Sigmoid colon (tissue), 6 donors: ENCODE measurements at regions not wholly inside any gene's neighbourhood (a gene's known extent, or its start where the extent isn't known, plus 50 kb on each side); places are given as distances from the start of the nearest gene placed in this dataset.

Experiments
- DNase-seq: peaks from one replicate; pipeline ENCODE4 v3.0.0-alpha.2; 2019
- H3K27ac ChIP-seq, 4 donors: fragments of 200-600 bp; sonication (generic); one replicate each; pipeline ENCODE4 v1.5.1; 2016 to 2019; ENCODE audit warnings: mild to moderate bottlenecking in 1 of 4
- H3K27me3 ChIP-seq, 3 donors: fragments of 200-600 bp; sonication (generic); one replicate each; pipeline ENCODE4 v1.5.1; 2019; ENCODE audit warnings: mild to moderate bottlenecking in 1 of 3
- H3K36me3 ChIP-seq, 4 donors: fragments of 200-600 bp; sonication (generic); one replicate each; pipeline ENCODE4 v1.5.1; 2016 to 2019
- H3K4me1 ChIP-seq, 4 donors: fragments of 200-600 bp; sonication (generic); one replicate each; pipeline ENCODE4 v1.5.1; 2017 to 2019
- H3K4me3 ChIP-seq, 4 donors: fragments of 200-600 bp; sonication (generic); one replicate each; pipeline ENCODE4 v1.5.1; 2017 to 2019; ENCODE audit warnings: mild to moderate bottlenecking in 2 of 4, moderate library complexity in 1 of 4
- H3K9me3 ChIP-seq, 4 donors: fragments of 200-600 bp in 3 of 4; sonication (generic) in 3 of 4; one replicate each; pipeline versions ENCODE4 v1.5.1 to v1.6.1; 2013 to 2019
- EP300 ChIP-seq, 4 donors: sonication (generic); formaldehyde crosslinking; IDR thresholded peaks; one replicate each; pipeline ENCODE4 v1.6.1; 2017; ENCODE audit warnings: antibody characterized with exemption in 4 of 4
- POLR2A ChIP-seq, 2 donors: fragments of 450-650 bp; IDR thresholded peaks; one replicate each; pipeline ENCODE4 v1.6.1; 2016; ENCODE audit warnings: antibody characterized with exemption in 2 of 2, mild to moderate bottlenecking in 2 of 2, moderate library complexity in 2 of 2
- POLR2AphosphoS5 ChIP-seq, 4 donors: sonication (generic); formaldehyde crosslinking; IDR thresholded peaks; one replicate each; pipeline ENCODE4 v1.6.1; 2017; ENCODE audit warnings: antibody characterized with exemption in 4 of 4
- WGBS, 2 donors: extraction: QIAGEN DNeasy Blood & Tissue Kit; methylation state at CpG; one replicate each; pipeline ENCODE4 v1.1.7; 2013; 5-methylcytosine and 5-hydroxymethylcytosine counted together
- intact Hi-C: fragments of 100-400 bp; cut with DNase I; formaldehyde crosslinking; loops from one replicate; pipeline ENCODE4 v1.15.1; 2023
- TF ChIP-seq, protein P1 (sequence below), 4 experiments: fragments of 450-650 bp in 3 of 4; fragments of 200-600 bp in 1 of 4; IDR thresholded peaks; one replicate each; pipeline ENCODE4 v1.5.1; 2016 to 2019; ENCODE audit warnings: antibody characterized with exemption in 4 of 4, mild to moderate bottlenecking in 3 of 4, moderate library complexity in 2 of 4
- donor health status: healthy with polysubstance abuse.
- donor health status: healthy.

DNA sequence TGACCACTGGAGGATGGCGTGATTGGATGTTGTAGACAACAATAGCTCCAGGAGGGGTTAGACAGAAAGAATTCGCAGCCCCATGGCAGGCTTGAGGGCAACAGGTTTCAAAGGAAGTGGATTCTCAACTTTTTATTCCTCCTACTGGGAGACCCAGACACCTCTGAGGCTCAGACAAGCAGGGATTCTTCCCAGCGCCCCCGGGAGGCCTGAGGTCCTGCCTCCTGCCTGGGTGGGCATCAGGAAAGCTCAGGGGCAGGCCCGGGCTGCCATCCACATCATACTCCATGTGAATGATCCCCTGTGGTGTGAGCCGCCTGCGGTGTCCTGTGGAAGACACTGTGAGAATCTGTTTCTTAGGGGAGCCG is 203.5 kb downstream of the CYP26B1 start:
- Histone ChIP-seq H3K27me3 (no peaks in the 10 kb centered on the region), H3K27ac (no peak overlapping the region), H3K9me3 (no peaks in the 10 kb centered on the region), H3K4me3 (no peak overlapping the region), H3K4me1 (peaks cover 0 to 10% (median 0%) of the 10 kb centered on the region in 4 donors), H3K36me3 (no peaks in the 10 kb centered on the region)
- TF ChIP-seq EP300 (IDR thresholded peaks at IDR 0.05) (no peak), POLR2A (IDR thresholded peaks at IDR 0.05) (no peak), POLR2AphosphoS5 (IDR thresholded peaks at IDR 0.05) (no peak)
- TF ChIP-seq, protein P1, sequence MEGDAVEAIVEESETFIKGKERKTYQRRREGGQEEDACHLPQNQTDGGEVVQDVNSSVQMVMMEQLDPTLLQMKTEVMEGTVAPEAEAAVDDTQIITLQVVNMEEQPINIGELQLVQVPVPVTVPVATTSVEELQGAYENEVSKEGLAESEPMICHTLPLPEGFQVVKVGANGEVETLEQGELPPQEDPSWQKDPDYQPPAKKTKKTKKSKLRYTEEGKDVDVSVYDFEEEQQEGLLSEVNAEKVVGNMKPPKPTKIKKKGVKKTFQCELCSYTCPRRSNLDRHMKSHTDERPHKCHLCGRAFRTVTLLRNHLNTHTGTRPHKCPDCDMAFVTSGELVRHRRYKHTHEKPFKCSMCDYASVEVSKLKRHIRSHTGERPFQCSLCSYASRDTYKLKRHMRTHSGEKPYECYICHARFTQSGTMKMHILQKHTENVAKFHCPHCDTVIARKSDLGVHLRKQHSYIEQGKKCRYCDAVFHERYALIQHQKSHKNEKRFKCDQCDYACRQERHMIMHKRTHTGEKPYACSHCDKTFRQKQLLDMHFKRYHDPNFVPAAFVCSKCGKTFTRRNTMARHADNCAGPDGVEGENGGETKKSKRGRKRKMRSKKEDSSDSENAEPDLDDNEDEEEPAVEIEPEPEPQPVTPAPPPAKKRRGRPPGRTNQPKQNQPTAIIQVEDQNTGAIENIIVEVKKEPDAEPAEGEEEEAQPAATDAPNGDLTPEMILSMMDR (IDR thresholded peaks at IDR 0.05) = no peak
- intact Hi-C loops = no loop called here
- WGBS, 2 donors = 86 to 91% methylated on average over 8 of the region's 8 CpGs
- no peak for DNase-seq

DNA sequence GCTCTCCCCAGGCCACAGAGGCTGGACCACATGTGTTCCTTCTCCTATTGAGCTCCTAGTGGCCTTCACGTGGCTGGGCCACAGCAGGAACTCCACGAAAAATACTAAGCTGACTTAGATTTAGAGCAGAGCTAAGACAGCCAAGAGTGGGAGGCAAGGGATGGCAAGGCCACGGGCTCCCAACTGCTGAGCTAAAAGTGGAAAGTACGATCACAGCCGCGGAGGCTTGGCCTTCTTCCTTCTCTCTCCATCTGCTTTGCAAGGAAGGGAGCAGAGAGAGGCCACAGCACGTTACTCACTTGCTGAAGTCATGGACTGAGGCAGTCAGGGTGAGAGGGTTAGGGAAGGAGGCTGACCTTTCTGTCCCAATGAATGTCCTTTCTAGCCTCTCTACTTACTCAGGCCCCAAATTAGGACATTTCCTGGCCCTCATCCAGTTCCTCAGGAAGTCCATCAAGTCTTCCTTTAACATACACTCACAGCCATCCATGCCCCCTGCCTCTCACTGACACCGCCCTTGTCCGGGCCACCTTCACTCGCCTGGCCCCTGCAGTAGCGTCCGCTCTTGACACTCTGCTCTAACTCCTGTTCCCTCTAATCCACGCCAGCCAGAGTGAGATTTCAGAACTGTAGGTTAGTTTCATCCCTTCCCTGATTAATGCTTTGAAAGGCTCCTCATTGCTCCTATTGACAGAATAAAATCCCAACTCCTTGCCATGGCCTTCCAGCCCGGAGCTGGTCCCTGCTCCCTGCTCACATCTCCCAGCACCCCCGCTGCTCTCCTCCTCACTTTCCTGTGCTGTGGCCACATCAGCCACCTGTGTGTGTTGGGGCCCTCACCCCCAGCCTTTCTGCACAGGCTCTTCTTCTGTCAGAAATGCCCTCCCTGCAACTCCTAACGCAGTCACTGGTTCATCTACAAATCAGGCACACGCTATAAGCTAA is 204.2 kb downstream of the CYP26B1 start:
- no peak overlapping the region for H3K27ac ChIP-seq
- DNase-seq = no peak
- 87 to 91% methylated on average over 17 of the region's 17 CpGs for WGBS, 2 donors
- H3K4me1 ChIP-seq = peaks cover 0 to 10% (median 0%) of the 10 kb centered on the region in 4 donors
- no peaks in the 10 kb centered on the region for H3K27me3 ChIP-seq
- no peaks in the 10 kb centered on the region for H3K9me3 ChIP-seq
- no peaks in the 10 kb centered on the region for H3K36me3 ChIP-seq
- intact Hi-C loops = no loop called here
- H3K4me3 ChIP-seq = no peak overlapping the region
- TF ChIP-seq, protein P1 (IDR thresholded peaks at IDR 0.05) = no peak
- TF ChIP-seq POLR2A (IDR thresholded peaks at IDR 0.05) (no peak), POLR2AphosphoS5 (IDR thresholded peaks at IDR 0.05) (peak in 1 of 4 donors; percentile 38), EP300 (IDR thresholded peaks at IDR 0.05) (no peak)

DNA sequence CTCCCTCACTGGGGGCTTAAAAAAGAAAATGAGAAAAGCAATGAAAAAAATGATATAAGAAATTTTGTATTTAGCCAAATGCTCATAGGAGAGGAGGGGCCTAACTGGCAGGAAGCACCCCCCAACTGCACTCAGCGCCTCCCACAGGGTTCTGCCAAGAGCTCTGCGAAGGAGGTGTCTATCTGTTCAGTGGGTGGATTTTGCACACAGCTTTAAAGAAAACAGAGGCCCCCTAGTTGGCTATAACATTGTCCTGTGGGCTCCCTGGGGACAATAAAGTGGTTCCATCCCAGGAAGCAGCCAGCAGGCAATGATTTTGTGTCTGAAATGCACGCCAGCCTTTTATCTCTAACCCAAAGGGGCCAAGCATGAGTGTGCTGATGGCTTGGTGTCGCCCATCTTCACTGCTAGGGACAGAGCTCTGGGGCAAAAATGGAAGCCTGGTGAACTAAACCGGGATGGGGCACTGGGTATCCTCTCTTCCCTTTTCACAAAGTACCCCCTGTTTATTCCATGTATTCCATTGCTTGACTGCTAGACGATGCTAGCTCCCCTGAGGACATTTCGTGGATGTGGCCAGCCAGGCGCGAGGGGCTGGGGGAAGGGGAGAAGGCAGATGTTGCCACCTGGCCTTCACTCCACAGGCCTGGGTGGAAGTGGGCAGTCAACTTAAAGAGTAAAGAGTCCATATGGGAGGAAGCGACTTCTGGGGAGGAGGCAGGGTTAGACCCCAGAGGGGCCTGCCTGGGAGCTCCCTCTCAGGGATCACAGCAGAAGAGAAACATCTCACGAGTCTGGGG is 205.7 kb downstream of the CYP26B1 start:
- no peaks in the 10 kb centered on the region for H3K9me3 ChIP-seq
- no peaks in the 10 kb centered on the region for H3K36me3 ChIP-seq
- intact Hi-C loops = no loop called here
- no peak for DNase-seq
- H3K4me3 ChIP-seq = no peak overlapping the region
- no peaks in the 10 kb centered on the region for H3K27me3 ChIP-seq
- peaks cover 0 to 10% (median 0%) of the 10 kb centered on the region in 4 donors for H3K4me1 ChIP-seq
- TF ChIP-seq POLR2A (IDR thresholded peaks at IDR 0.05) = no peak
- TF ChIP-seq EP300 (IDR thresholded peaks at IDR 0.05) = no peak
- TF ChIP-seq, protein P1 (IDR thresholded peaks at IDR 0.05) = no peak
- 79 to 91% methylated on average over 11 of the region's 11 CpGs for WGBS, 2 donors
- no peak overlapping the region for H3K27ac ChIP-seq

DNA sequence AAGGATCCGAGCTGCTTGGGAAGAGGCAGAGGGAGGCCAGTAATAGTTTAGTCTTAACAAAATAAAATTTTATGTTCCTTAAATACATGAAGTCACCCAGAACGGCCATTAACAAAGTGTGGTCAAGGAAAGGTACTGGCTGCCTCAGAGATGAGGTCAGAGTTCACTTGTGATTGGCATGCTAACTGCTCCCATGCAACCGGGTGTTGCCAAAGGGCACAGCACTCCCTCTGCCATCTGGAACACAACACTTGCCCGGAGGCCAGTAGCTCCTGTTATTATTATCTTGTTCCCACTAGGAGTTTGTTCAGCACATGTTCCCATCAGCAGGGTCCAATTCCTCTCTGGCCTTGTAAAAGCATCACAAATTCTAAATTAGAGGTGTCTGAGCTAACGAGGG is 207.0 kb downstream of the CYP26B1 start:
- no peak for DNase-seq
- H3K4me1 ChIP-seq = peaks cover 0 to 22% (median 6%) of the 10 kb centered on the region in 4 donors
- no peaks in the 10 kb centered on the region for H3K9me3 ChIP-seq
- no peaks in the 10 kb centered on the region for H3K27me3 ChIP-seq
- intact Hi-C loops = no loop called here
- no peak overlapping the region for H3K27ac ChIP-seq
- 24 to 70% methylated on average over 5 of the region's 5 CpGs for WGBS, 2 donors
- H3K4me3 ChIP-seq = no peak overlapping the region
- TF ChIP-seq, protein P1 (IDR thresholded peaks at IDR 0.05) = no peak
- no peak for TF ChIP-seq POLR2AphosphoS5 (IDR thresholded peaks at IDR 0.05)
- TF ChIP-seq EP300 (IDR thresholded peaks at IDR 0.05) = no peak
- TF ChIP-seq POLR2A (IDR thresholded peaks at IDR 0.05) = no peak
- no peaks in the 10 kb centered on the region for H3K36me3 ChIP-seq
